Activated T-helper 2 cell treated with anti-CD3 and anti-CD28 coated beads, Interferon-gamma antibody, Interleukin-2, Interleukin-4, amounts not matched to agents 10 μg/mL and 5 μg/mL and 100 μg/mL, durations not matched to agents 14 hours and 24 hours and 36 hours (primary cell): ENCODE measurements at regions not wholly inside any gene's neighbourhood (a gene's known extent, or its start where the extent isn't known, plus 50 kb on each side); places are given as distances from the start of the nearest gene placed in this dataset.
"Not testable (repeated sequence)": the region's sequence is repeated elsewhere in the genome, so short reads cannot be mapped to it uniquely, and the experiment has no call there.

Experiments used
- DNase-seq: peaks from one replicate; pipeline ENCODE4 v3.0.0; 2021; ENCODE audit warnings: low spot score
- H3K27ac Mint-ChIP-seq: one replicate; pipeline ENCODE4 v1.8.0; 2021; ENCODE audit warnings: mixed read lengths
- H3K27me3 Mint-ChIP-seq: one replicate; pipeline ENCODE4 v1.8.0; 2021; ENCODE audit warnings: low read depth, mixed read lengths
- H3K36me3 Mint-ChIP-seq: one replicate; pipeline ENCODE4 v1.8.0; 2021; ENCODE audit warnings: low read depth, mixed read lengths
- H3K4me1 Mint-ChIP-seq: one replicate; pipeline ENCODE4 v1.8.0; 2021; ENCODE audit warnings: low read depth, mixed read lengths
- H3K4me3 Mint-ChIP-seq: one replicate; pipeline ENCODE4 v1.8.0; 2021; ENCODE audit warnings: low read depth, mild to moderate bottlenecking, moderate library complexity, mixed read lengths
- H3K9me3 Mint-ChIP-seq: one replicate; pipeline ENCODE4 v1.8.0; 2021; ENCODE audit warnings: mixed read lengths
- intact Hi-C: fragments of 100-400 bp; cut with micrococcal nuclease; formaldehyde crosslinking; loops from one replicate; pipeline ENCODE4 v1.15.1; 2023

DNA sequence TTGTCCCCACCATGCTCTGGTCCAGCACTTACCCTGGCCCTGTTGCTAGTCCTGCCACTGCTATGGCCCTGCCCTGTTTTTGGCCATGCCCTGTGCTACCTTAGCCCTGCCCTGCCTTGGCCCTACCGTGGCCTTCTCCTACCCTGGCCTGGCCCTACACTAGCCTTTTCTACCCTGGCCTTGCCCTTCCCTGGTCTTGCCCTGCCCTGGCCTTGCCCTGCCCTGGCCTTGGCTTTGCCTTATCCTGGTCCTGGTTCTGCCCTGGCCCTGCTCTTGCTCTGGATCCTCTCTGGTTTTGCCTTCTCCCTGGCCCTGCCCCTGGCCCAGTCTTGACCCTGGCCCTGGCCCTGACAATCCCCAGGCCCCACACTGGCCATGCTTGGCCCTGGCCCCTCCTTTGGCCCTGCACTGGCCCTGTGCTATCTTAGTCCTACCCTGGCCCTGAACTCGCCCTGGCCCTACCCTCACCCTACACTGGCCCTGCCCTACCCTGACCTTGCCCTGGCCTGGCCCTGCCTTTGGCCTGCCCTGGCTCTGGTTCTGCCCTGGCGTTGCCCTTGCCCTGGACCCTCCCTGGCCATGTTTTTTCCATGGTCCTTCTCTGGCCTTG lies 235.0 kb downstream of the GOLGA6L6 start:
- DNase-seq, H3K27me3 Mint-ChIP-seq, H3K4me3 Mint-ChIP-seq, intact Hi-C loops, H3K36me3 Mint-ChIP-seq, H3K4me1 Mint-ChIP-seq, H3K27ac Mint-ChIP-seq, H3K9me3 Mint-ChIP-seq: not testable (repeated sequence)

DNA sequence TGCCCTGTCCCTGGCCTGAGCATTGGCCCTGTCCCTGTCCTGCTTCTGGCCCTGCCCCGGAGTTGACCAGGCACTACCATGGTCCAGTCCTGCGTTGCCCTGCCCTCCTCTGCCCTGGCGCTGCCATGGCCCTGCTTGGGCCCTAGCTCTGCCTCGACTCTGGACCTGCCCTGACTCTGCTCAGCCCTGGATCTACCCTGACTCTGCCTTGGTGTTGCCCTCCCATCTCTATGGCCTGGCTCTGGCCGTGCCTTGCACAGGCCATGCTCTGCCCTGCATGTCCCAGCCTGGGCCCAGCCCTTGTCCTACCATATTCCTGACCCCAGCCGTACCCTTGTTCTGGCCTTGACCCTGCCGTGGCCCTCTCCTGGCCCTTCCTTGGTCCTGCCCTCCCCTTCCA lies 235.7 kb downstream of the GOLGA6L6 start:
- H3K4me1 Mint-ChIP-seq, H3K9me3 Mint-ChIP-seq, intact Hi-C loops: not testable (repeated sequence)

DNA sequence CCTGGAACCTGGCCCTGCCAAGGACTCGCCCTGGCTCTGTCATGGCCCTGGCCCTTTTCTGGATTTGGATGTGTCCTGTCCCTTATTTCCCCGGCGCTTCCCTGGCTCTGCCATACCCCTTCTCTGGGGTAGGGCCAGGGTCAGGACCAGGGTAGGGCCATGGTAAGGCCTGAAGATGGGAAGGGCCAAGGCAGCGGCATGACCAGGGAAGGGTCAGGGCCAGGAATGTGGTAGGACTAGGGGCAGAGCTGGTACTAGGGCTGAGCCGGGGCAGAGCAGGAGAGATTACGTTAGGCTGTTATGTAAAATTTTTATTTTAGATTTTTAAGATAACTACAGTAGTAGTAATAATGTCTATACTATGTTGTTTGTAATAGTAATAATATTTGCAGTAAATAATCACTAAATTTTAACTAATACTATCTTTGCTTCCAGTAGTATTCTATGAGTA lies 236.6 kb downstream of the GOLGA6L6 start:
- not testable (repeated sequence) for H3K4me1 Mint-ChIP-seq, H3K27ac Mint-ChIP-seq

More for the DNA sequence above, 235.7 kb downstream of the GOLGA6L6 start:
- not testable (repeated sequence) for H3K27me3 Mint-ChIP-seq, H3K27ac Mint-ChIP-seq, H3K4me3 Mint-ChIP-seq, H3K36me3 Mint-ChIP-seq, DNase-seq

DNA sequence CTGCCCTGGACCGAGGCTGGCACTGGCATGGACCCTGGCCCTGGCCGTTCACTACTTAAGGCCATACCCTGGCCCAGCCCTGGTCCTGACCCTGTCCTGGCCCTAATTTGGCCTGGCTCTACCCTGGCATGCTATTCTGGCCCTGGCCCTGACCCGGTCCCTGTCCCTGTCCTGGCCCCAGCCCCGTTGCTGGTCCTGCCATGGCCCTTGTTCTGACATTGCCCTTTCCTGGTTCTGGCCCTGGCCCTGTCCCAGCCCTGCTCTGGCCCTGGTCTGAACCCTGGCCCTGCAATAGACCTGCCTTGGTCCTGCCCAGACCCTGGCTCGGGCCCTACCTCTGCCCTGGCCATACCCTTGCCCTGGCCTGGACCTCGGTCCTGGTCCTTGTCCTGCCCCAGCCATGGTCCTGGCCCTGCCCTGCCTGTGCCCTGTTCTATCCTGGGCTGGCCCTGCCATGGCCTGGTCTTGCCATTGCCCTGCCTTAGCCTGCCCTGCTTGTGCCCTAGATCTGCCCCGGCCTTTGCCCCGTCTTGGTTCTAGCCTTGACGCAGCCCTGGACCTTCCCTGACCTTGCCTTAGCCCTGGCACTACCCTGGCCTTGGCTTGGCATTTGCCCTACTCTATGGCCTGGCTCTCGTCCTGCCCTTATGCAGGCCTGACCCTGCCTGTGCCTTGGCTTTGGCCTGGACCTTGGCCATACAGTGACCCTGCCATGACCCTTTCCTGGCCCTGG lies 237.2 kb downstream of the GOLGA6L6 start:
- H3K9me3 Mint-ChIP-seq, H3K27me3 Mint-ChIP-seq, H3K27ac Mint-ChIP-seq, DNase-seq, H3K36me3 Mint-ChIP-seq, H3K4me3 Mint-ChIP-seq, H3K4me1 Mint-ChIP-seq, intact Hi-C loops: not testable (repeated sequence)

More for the DNA sequence above, 236.6 kb downstream of the GOLGA6L6 start:
- H3K4me3 Mint-ChIP-seq, H3K36me3 Mint-ChIP-seq, DNase-seq, H3K27me3 Mint-ChIP-seq, intact Hi-C loops, H3K9me3 Mint-ChIP-seq: not testable (repeated sequence)

DNA sequence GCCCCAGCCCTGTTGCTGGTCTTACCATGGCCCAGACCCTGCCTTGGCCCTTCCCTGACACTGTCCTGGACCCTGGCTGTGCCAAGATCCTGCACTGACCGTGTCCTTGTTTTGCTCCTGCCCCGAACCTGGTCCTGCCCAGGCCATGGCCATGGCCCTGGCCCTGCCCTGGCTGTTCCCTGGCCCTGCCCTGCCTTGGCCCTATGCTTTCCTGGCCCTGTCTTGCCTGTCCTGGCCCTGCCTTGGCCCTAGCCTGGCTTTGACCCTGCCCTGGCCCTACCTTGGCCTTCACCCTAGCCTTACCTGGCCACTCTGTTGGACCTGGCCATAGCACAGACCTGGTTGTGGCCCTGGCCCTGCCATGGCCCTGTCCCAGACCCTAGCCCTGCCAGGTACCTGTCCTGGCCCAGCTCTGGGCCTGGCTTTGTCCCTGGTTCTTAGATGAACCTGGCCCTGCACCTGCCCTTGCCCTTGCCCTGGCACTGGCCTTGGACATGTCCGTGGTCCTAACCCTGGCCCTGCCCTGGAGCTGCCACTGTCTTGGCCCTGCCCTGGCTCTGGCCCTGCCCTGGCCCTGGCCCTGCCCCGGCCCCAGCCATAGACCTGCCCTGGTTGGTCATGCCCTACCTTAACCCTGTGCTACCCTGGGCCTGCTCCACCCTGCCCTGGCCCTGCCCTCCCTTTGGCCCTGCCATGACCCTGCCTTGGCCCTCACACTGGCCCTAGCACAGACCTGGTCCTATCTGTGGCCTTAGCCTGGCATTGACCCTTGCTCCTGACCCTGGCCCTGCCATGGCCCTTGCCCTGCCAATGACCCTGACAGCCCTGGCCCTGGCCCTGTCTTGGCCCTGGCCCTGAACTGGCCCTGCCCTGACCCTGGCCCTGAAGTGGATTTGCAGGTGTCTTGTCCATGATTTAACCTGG lies 238.1 kb downstream of the GOLGA6L6 start:
- H3K9me3 Mint-ChIP-seq, H3K4me1 Mint-ChIP-seq, H3K27ac Mint-ChIP-seq, H3K27me3 Mint-ChIP-seq, H3K4me3 Mint-ChIP-seq, DNase-seq, H3K36me3 Mint-ChIP-seq, intact Hi-C loops: not testable (repeated sequence)

DNA sequence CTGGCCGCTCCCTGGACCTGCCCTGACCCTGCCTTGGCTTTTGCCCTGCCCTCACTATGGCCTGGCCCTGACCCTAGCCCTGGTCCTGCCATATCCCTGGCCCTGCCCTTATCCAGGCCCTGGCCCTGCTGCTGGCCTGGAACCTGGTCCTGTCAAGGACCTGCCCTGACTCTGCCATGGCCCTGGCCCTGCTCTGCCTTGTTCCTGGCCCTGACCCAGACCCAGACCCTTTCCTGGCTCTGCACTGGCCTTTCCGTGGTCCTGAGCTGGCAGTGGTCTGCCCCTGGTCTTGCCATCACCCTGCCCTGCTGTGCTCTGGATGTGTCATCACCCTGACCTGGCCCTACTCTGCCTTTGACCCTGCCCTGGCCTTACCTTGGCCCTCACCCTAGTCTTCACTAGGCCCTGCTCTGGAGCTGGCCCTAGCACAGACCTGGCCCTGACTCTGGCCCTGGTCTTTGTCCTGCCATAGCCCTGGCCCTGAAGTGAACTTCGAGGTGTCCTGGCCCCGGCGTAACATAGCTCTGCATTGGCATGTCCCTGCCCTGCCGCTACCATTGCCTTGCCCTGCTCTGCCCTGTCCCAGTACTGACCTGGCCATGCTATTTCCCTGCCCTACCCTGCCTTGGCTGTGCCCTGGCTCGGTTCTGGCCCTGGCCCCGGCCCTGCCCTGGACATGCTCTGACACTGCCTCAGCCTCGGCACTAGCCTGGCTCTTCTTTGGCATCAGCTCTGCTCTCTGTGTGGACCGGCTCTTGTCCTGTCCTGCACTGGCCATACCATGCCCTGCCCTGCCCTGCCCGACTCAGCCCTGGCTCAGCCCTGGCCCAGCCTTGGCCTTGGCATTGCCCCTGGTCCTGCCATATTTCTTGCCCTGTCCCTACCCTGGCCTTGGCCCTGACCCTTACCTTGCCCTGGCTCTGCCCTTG lies 239.2 kb downstream of the GOLGA6L6 start:
- H3K36me3 Mint-ChIP-seq, H3K27ac Mint-ChIP-seq, H3K9me3 Mint-ChIP-seq, intact Hi-C loops, DNase-seq, H3K27me3 Mint-ChIP-seq, H3K4me1 Mint-ChIP-seq, H3K4me3 Mint-ChIP-seq: not testable (repeated sequence)

DNA sequence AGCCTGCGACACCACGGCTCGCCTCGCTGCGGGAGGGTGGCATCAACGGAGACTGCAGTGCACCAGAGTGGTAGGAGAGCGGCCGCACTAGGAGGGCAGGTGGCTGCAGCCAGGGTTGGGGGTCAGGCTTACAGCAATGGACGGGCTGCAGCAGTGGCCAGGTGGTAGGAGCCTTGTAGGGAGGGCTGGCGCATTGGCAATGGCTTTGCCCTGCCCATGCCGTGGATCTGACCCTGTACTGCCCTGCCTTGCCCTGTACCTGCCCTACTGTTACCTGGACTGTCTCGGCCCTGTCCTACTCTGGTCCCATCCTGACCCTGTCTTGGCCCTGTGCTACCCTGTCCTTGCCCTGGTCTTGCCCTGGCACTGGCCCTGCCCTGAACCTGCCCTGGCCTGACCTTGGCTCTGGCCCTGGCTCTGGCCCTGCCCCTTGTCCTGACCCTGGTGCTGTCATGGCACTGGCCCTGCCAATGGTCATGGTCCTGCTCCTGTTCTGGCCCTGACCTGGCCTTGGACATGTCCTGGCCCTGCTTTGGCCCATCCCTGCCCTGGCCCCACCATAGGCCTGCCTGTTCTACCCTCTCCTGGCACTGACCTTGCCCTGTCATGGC lies 240.0 kb downstream of the GOLGA6L6 start:
- DNase-seq, result peak; percentile 8
- H3K9me3 Mint-ChIP-seq, H3K27me3 Mint-ChIP-seq, H3K4me3 Mint-ChIP-seq, H3K27ac Mint-ChIP-seq, H3K4me1 Mint-ChIP-seq, H3K36me3 Mint-ChIP-seq, intact Hi-C loops: not testable (repeated sequence)

DNA sequence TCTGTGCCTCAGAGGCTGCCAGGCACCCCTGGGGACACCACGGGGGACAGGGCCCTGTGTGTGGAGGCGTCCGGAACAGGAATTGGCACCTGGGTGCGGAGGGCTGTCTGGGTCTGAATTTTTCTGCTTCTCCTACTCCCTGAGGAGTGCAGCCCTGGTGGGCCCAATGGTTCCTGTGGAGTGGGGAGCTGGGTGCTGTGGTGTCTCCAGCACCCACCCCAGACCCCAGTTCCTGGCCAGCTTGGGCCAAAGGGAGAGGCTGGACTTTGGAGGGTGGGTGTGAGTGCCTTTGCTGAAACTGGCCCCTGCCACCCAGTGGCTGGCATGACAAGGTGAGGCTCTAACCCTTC lies 240.6 kb downstream of the GOLGA6L6 start:
- H3K4me3 Mint-ChIP-seq, H3K36me3 Mint-ChIP-seq, H3K4me1 Mint-ChIP-seq, intact Hi-C loops, DNase-seq, H3K9me3 Mint-ChIP-seq, H3K27me3 Mint-ChIP-seq, H3K27ac Mint-ChIP-seq: not testable (repeated sequence)

DNA sequence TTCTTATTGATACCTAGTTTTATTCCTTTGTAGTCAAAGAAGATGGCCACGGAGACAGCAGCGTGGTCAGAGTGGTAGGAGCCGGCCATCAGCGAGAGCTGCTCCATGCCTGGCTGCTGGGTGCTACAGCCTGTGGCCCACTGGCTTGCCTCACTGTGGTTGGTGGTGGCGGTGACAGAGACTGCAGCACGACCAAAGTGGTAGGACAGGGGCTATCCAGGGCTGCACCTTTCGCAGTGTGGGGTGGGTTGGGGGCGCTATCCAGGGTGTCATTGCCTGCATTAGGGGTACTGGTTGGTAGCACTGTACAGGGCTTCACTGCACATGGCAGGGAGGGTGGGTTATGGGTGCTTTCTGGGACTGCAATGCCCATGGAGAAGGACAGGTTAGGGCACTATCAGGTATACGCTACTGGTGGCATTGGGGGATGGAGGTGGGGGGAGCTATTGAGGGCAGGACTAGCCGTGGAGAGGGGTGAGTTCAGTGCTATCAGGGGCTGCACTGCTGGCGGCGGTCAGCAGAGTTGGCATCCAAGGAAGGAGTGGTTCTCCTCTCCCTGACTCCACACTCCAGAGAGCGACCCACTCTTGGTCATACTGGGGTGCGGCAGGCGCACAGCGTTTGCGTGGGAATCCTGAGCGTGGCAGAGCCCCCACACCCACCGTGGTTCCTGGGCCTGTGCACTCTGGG lies 241.1 kb downstream of the GOLGA6L6 start:
- H3K36me3 Mint-ChIP-seq, H3K9me3 Mint-ChIP-seq, H3K4me1 Mint-ChIP-seq, H3K27me3 Mint-ChIP-seq, DNase-seq, H3K4me3 Mint-ChIP-seq, intact Hi-C loops, H3K27ac Mint-ChIP-seq: not testable (repeated sequence)

DNA sequence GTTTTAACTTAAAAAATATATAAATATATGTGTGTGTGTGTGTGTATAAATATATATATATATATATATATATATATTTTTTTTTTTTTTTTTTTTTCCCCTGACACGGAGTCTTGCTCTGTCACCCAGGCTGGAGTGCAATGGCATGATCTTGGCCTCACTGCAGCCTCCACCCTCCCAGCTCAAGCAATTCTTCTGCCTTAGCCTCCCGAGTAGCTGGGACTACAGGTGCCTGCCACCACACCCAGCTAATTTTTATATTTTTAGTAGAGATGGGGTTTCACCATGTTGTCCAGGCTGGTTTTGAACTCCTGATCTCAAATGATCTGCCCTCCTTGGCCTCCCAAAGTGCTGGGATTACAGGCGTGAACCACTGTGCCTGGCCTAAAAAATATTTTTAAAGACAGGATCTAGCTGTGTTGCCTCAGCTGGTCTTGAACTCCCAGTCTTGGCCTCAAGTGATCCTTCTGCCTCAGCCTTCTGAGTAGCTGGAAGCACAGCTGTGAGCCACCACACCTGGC lies 243.9 kb downstream of the GOLGA6L6 start:
- H3K27me3 Mint-ChIP-seq, intact Hi-C loops, DNase-seq, H3K4me3 Mint-ChIP-seq, H3K9me3 Mint-ChIP-seq, H3K36me3 Mint-ChIP-seq, H3K4me1 Mint-ChIP-seq, H3K27ac Mint-ChIP-seq: not testable (repeated sequence)

DNA sequence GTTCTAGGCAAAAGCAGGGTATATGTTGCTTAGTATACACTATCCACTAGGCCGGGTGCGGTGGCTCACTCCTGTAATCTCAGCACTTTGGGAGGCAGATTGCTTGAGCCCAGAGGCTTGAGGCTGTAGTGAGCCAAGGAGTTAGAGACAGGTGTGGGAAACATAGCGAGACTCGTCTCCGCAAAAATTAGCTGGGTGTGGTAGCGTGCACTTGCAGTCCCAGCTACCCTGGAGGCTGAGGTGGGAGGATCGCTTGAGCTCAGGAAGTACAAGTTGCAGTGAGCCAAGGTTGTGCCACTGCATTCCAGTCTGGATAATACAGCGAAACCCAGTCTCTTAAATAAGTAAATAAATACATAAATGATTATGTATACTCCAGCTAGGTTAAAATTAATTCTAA lies 245.3 kb downstream of the GOLGA6L6 start:
- H3K4me3 Mint-ChIP-seq, H3K27me3 Mint-ChIP-seq, H3K27ac Mint-ChIP-seq, H3K4me1 Mint-ChIP-seq, DNase-seq, H3K36me3 Mint-ChIP-seq, intact Hi-C loops, H3K9me3 Mint-ChIP-seq: not testable (repeated sequence)
